ENCODE measurements at regions not wholly inside any gene's neighbourhood (a gene's known extent, or its start where the extent isn't known, plus 50 kb on each side); places are given as distances from the start of the nearest gene placed in this dataset.

DNA sequence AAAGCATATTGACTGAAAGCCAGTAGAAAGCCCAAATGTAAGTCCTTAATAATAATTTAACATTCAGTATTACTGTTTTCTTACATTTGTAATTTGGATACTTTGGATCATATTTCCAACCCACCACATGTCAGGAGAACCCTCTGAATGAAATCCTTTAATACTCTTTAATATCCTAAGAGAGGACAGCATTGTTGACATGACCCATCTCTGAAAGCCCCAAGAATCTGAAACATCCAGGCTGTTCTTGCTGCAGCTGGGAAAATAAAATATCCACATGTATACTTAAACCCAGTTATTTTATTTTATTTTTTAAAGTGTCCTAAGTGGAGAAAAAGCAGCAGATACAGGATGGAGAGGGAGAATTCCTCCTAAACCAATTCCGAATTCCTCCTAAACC lies 130.8 kb upstream of the RIPOR2 start:
- TF ChIP-seq, protein P1, sequence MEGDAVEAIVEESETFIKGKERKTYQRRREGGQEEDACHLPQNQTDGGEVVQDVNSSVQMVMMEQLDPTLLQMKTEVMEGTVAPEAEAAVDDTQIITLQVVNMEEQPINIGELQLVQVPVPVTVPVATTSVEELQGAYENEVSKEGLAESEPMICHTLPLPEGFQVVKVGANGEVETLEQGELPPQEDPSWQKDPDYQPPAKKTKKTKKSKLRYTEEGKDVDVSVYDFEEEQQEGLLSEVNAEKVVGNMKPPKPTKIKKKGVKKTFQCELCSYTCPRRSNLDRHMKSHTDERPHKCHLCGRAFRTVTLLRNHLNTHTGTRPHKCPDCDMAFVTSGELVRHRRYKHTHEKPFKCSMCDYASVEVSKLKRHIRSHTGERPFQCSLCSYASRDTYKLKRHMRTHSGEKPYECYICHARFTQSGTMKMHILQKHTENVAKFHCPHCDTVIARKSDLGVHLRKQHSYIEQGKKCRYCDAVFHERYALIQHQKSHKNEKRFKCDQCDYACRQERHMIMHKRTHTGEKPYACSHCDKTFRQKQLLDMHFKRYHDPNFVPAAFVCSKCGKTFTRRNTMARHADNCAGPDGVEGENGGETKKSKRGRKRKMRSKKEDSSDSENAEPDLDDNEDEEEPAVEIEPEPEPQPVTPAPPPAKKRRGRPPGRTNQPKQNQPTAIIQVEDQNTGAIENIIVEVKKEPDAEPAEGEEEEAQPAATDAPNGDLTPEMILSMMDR (conservative IDR thresholded peaks at IDR 0.05) = no peak
- no peak for TF ChIP-seq EZH2 (IDR thresholded peaks at IDR 0.05; ENCODE audit: low read depth)
- Histone ChIP-seq H3K36me3 (ENCODE audit: low read depth) (no peaks in the 10 kb centered on the region), H4K20me1 (ENCODE audit: insufficient read depth) (no peaks in the 10 kb centered on the region), H3F3A (ENCODE audit: insufficient read depth, low read depth) (no peaks in the 10 kb centered on the region), H3K9me3 (ENCODE audit: insufficient read depth, low read depth) (no peaks in the 10 kb centered on the region), H3K27ac (no peak overlapping the region), H3K4me2 (no peak overlapping the region), H3K79me2 (ENCODE audit: low read depth) (no peaks in the 10 kb centered on the region), H3K4me1 (replicated peaks; ENCODE audit: insufficient read depth) (no peaks in the 10 kb centered on the region), H3K9me2 (ENCODE audit: insufficient read depth) (no peaks in the 10 kb centered on the region), H3K4me3 (no peak overlapping the region), H3K27me3 (ENCODE audit: insufficient read depth, low read depth) (no peaks in the 10 kb centered on the region), H2AFZ (no peak overlapping the region)
- DNase-seq = no peak
- ChIA-PET CTCF (no interaction called here), POLR2A (ENCODE audit: unreplicated experiment) (interaction anchor here (0.7 kb wide), 1 partner anchor 12 kb away, joined by 5 read pairs; no protein-coding TSS in a partner anchor)
- intact Hi-C loops (cut with micrococcal nuclease; ENCODE audit: unreplicated experiment) = no loop called here
- no TSS peak for BruUV-seq (replicated peaks)

DNA sequence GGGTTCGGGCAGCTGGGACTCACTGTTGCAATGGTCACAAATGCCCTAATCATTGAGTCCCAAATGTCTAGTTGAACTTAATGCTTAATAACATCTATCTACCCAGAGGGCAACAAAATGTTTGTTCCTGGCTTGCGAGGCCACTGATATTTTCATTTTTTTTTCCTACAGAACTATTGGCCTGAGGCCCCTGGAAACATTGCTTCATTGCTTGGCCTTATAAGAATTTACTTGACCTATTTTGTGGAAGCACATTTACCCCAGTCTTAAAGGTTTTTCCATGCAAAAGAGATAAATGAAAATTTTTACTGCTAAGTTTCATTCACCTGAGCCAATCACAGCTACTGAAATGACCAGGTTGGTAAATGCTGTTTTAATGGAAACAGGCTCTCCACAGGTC lies 133.1 kb upstream of the RIPOR2 start:
- no TSS peak for BruUV-seq (replicated peaks)
- Histone ChIP-seq H2AFZ (no peak overlapping the region), H3K27me3 (ENCODE audit: insufficient read depth, low read depth) (no peaks in the 10 kb centered on the region), H3K36me3 (ENCODE audit: low read depth) (no peaks in the 10 kb centered on the region), H3K4me2 (no peak overlapping the region), H3K79me2 (ENCODE audit: low read depth) (no peaks in the 10 kb centered on the region), H3F3A (ENCODE audit: insufficient read depth, low read depth) (no peaks in the 10 kb centered on the region), H3K27ac (no peak overlapping the region), H3K4me1 (replicated peaks; ENCODE audit: insufficient read depth) (no peaks in the 10 kb centered on the region), H3K9me2 (ENCODE audit: insufficient read depth) (no peaks in the 10 kb centered on the region), H4K20me1 (ENCODE audit: insufficient read depth) (no peaks in the 10 kb centered on the region), H3K4me3 (no peak overlapping the region), H3K9me3 (ENCODE audit: insufficient read depth, low read depth) (0 out of 2 replicates have a peak, but pooled peaks cover 3% of the 10 kb centered on the region)
- intact Hi-C loops (cut with micrococcal nuclease; ENCODE audit: unreplicated experiment) = no loop called here
- ChIA-PET CTCF (interaction anchor here (0.6 to 0.7 kb wide), 3 partner anchors 53 to 484 kb away, joined by 3 to 5 read pairs (median 3); no protein-coding TSS in a partner anchor), POLR2A (ENCODE audit: unreplicated experiment) (interaction anchor here (0.6 kb wide), 1 partner anchor 303 kb away, joined by 4 read pairs; no protein-coding TSS in a partner anchor)
- no peak for DNase-seq
- no peak for TF ChIP-seq EZH2 (IDR thresholded peaks at IDR 0.05; ENCODE audit: low read depth)
- TF ChIP-seq, protein P1 (conservative IDR thresholded peaks at IDR 0.05) = no peak

DNA sequence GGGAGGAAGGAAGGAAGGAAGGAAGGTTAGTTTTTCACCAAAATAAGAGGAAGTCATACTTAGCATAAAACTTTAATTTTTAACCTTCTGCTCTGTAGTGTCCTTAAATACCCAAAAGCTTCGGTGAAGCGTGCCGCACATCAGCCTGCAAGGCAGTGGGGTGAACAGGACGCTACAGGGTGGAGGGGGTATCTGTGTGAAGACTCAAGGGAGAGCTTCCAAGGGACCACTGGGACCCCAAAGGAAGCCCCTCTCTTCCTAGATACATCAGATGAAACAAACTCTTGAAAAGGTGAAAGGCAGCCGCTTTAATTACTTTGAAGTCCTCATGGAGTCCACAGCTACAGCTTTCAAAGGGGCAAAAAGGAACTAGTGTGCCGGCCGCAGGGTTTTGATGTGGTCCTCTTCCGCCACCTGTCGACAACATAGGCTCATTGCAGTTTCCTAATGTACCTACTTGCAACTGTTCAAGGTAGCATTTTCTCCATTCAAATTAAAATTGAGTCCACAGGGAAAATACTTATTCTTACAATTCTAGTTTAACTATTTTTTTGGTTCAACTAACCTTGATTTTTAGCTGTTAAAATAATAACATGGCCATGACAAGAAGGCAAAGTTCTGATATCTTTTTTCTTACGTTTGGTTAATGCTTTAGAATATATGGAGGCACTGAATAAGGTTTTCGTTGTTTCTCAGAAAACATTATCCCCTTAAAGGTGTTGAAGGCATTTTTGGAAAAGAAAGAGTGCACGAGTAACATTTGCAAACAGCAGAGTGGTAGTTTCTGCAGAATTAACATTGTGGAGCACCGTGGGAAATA lies 135.0 kb upstream of the RIPOR2 start:
- H3K4me2 ChIP-seq = peak overlapping the region; percentile 35; the same call in 1 of the 2 replicates
- no peaks in the 10 kb centered on the region for H3K36me3 ChIP-seq (ENCODE audit: low read depth)
- H3K4me3 ChIP-seq = no peak overlapping the region
- ChIA-PET POLR2A (ENCODE audit: unreplicated experiment) (interaction anchor here (0.6 kb wide), 1 partner anchor 51 kb away, joined by 5 read pairs; no protein-coding TSS in a partner anchor), CTCF (interaction anchor here (0.9 to 1.8 kb wide), 7 partner anchors 44 to 487 kb away, joined by 3 to 12 read pairs (median 4); no protein-coding TSS in a partner anchor)
- H2AFZ ChIP-seq = peak overlapping the region; percentile 41; the same call in 1 of the 2 replicates
- no peak overlapping the region for H3K27ac ChIP-seq
- 0 out of 2 replicates have a peak, but pooled peaks cover 3% of the 10 kb centered on the region for H3K9me3 ChIP-seq (ENCODE audit: insufficient read depth, low read depth)
- no peak for TF ChIP-seq EZH2 (IDR thresholded peaks at IDR 0.05; ENCODE audit: low read depth)
- TF ChIP-seq, protein P1 (conservative IDR thresholded peaks at IDR 0.05) = peak; percentile 94
- H4K20me1 ChIP-seq (ENCODE audit: insufficient read depth) = no peaks in the 10 kb centered on the region
- H3K79me2 ChIP-seq (ENCODE audit: low read depth) = no peaks in the 10 kb centered on the region
- H3K9me2 ChIP-seq (ENCODE audit: insufficient read depth) = no peaks in the 10 kb centered on the region
- H3F3A ChIP-seq (ENCODE audit: insufficient read depth, low read depth) = no peaks in the 10 kb centered on the region
- intact Hi-C loops (cut with micrococcal nuclease; ENCODE audit: unreplicated experiment) = loop anchor here (1.0 to 10.0 kb wide), 14 partner anchors 44 to 788 kb away; no protein-coding TSS in a partner anchor
- no peaks in the 10 kb centered on the region for H3K27me3 ChIP-seq (ENCODE audit: insufficient read depth, low read depth)
- BruUV-seq (replicated peaks) = no TSS peak
- peak; percentile 67 to 76 for DNase-seq
- H3K4me1 ChIP-seq (replicated peaks; ENCODE audit: insufficient read depth) = no peaks in the 10 kb centered on the region

All from PC-9 (cell line).